Erythroblast (primary cell): ENCODE measurements at regions not wholly inside any gene's neighbourhood (a gene's known extent, or its start where the extent isn't known, plus 50 kb on each side); places are given as distances from the start of the nearest gene placed in this dataset.

Experiments
- GATA1 ChIP-seq: IDR thresholded peaks from 2 replicates; pipeline ENCODE4 v1.6.1; 2011; ENCODE audit warnings: low read depth, mild to moderate bottlenecking, control low read depth, low read length, moderate library complexity
- POLR2A ChIP-seq: IDR thresholded peaks from 2 replicates; pipeline ENCODE4 v1.6.1; 2011; ENCODE audit warnings: mild to moderate bottlenecking, low read length

GRCh38 chr18:39058386-39059000, 1492.9 kb upstream of the CELF4 start:
- no peak for TF ChIP-seq POLR2A
- no peak for TF ChIP-seq GATA1
